Liver (tissue), 8 donors: ENCODE measurements at regions not wholly inside any gene's neighbourhood (a gene's known extent, or its start where the extent isn't known, plus 50 kb on each side); places are given as distances from the start of the nearest gene placed in this dataset.

Source experiments
- DNase-seq: peaks from one replicate; pipeline ENCODE4 v3.0.0-alpha.2; 2017; ENCODE audit warnings: low spot score
- H3K27ac ChIP-seq, 2 donors: one replicate each; pipeline ENCODE4 v1.7.0; 2013; ENCODE audit warnings: inconsistent platforms in 2 of 2, low read length in 2 of 2, control low read depth in 1 of 2, low read depth in 1 of 2, mild to moderate bottlenecking in 1 of 2
- H3K27me3 ChIP-seq, 4 donors: one replicate each; pipeline versions ENCODE4 v1.6.1 to v1.7.0; 2013; ENCODE audit warnings: low read length in 3 of 4, inconsistent platforms in 1 of 4, mild to moderate bottlenecking in 1 of 4, moderate library complexity in 1 of 4; ENCODE audit not compliant: control insufficient read depth in 4 of 4, insufficient read depth in 4 of 4
- H3K36me3 ChIP-seq, 4 donors: one replicate each; pipeline versions ENCODE4 v1.6.1 to v1.7.0; 2013; ENCODE audit warnings: low read length in 3 of 4, mild to moderate bottlenecking in 3 of 4, low read depth in 1 of 4, moderate library complexity in 1 of 4; ENCODE audit not compliant: control insufficient read depth in 4 of 4, insufficient read depth in 3 of 4
- H3K4me1 ChIP-seq, 4 donors: one replicate each; pipeline versions ENCODE4 v1.6.1 to v1.7.0; 2013; ENCODE audit warnings: low read length in 3 of 4, mild to moderate bottlenecking in 3 of 4, moderate library complexity in 1 of 4; ENCODE audit not compliant: control insufficient read depth in 4 of 4, insufficient read depth in 4 of 4
- H3K4me3 ChIP-seq, 3 donors: one replicate each; pipeline versions ENCODE4 v1.6.1 to v1.7.0; 2013; ENCODE audit warnings: low read length in 3 of 3, control low read depth in 1 of 3, low read depth in 1 of 3, mild to moderate bottlenecking in 1 of 3
- H3K9ac ChIP-seq, 2 donors: one replicate each; pipeline ENCODE4 v1.7.0; 2013; ENCODE audit warnings: low read length in 2 of 2, mild to moderate bottlenecking in 2 of 2, moderate library complexity in 2 of 2, control low read depth in 1 of 2, low read depth in 1 of 2
- H3K9me3 ChIP-seq, 4 donors: one replicate each; pipeline versions ENCODE4 v1.6.1 to v1.7.0; 2013; ENCODE audit warnings: low read length in 3 of 4; ENCODE audit not compliant: control insufficient read depth in 4 of 4
- EGR1 ChIP-seq, 2 donors: IDR thresholded peaks; 2 replicates each; pipeline ENCODE4 v1.6.1; 2016 to 2018; ENCODE audit warnings: antibody characterized with exemption in 2 of 2, low read depth in 2 of 2
- FOXA1 ChIP-seq: IDR thresholded peaks from 2 replicates; pipeline ENCODE4 v1.6.1; 2016; ENCODE audit warnings: antibody characterized with exemption
- FOXA2 ChIP-seq: IDR thresholded peaks from 2 replicates; pipeline ENCODE4 v1.6.1; 2016; ENCODE audit warnings: antibody characterized with exemption
- GABPA ChIP-seq, 2 donors: IDR thresholded peaks in 1 of 2; conservative IDR thresholded peaks in 1 of 2; 2 replicates each; pipeline ENCODE4 v1.6.1; 2016; ENCODE audit warnings: antibody characterized with exemption in 2 of 2, mild to moderate bottlenecking in 1 of 2, moderate library complexity in 1 of 2
- HNF4A ChIP-seq, 2 donors: conservative IDR thresholded peaks; 2 replicates each; pipeline ENCODE4 v1.6.1; 2016; ENCODE audit warnings: antibody characterized with exemption in 2 of 2, mild to moderate bottlenecking in 2 of 2
- HNF4G ChIP-seq: IDR thresholded peaks from 2 replicates; pipeline ENCODE4 v1.6.1; 2016; ENCODE audit warnings: antibody characterized with exemption
- JUND ChIP-seq, 2 donors: IDR thresholded peaks; 2 replicates each; pipeline ENCODE4 v1.6.1; 2016; ENCODE audit warnings: antibody characterized with exemption in 2 of 2
- MAX ChIP-seq: IDR thresholded peaks from 2 replicates; pipeline ENCODE4 v1.6.1; 2016; ENCODE audit warnings: antibody characterized with exemption
- NR2F2 ChIP-seq: IDR thresholded peaks from 2 replicates; pipeline ENCODE4 v1.6.1; 2016; ENCODE audit warnings: antibody characterized with exemption
- RAD21 ChIP-seq, 2 donors: IDR thresholded peaks; 2 replicates each; pipeline ENCODE4 v1.6.1; 2016; ENCODE audit warnings: antibody characterized with exemption in 2 of 2, mild to moderate bottlenecking in 2 of 2
- REST ChIP-seq: IDR thresholded peaks from 2 replicates; pipeline ENCODE4 v1.6.1; 2016; ENCODE audit warnings: antibody characterized with exemption, mild to moderate bottlenecking
- RXRA ChIP-seq, 2 donors: IDR thresholded peaks; 2 replicates each; pipeline ENCODE4 v1.6.1; 2017 to 2018; ENCODE audit warnings: antibody characterized with exemption in 2 of 2, mild to moderate bottlenecking in 1 of 2
- SP1 ChIP-seq: IDR thresholded peaks from 2 replicates; pipeline ENCODE4 v1.6.1; 2018; ENCODE audit warnings: antibody characterized with exemption, mild to moderate bottlenecking
- TAF1 ChIP-seq: conservative IDR thresholded peaks from 2 replicates; pipeline ENCODE4 v1.6.1; 2016; ENCODE audit warnings: antibody characterized with exemption, mild to moderate bottlenecking
- YY1 ChIP-seq: IDR thresholded peaks from 2 replicates; pipeline ENCODE4 v1.6.1; 2016; ENCODE audit warnings: antibody characterized with exemption, mild to moderate bottlenecking
- ZBTB33 ChIP-seq: IDR thresholded peaks from 2 replicates; pipeline ENCODE4 v1.6.1; 2016; ENCODE audit warnings: antibody characterized with exemption
- WGBS: extraction: QIAGEN DNeasy Blood & Tissue Kit; methylation state at CpG from one replicate; pipeline ENCODE4 v1.1.7; 2013; 5-methylcytosine and 5-hydroxymethylcytosine counted together
- TF ChIP-seq, protein P1 (sequence below): IDR thresholded peaks from 2 replicates; pipeline ENCODE4 v1.6.1; 2016; ENCODE audit warnings: antibody characterized with exemption
- TF ChIP-seq, protein P2 (sequence below): fragments of 150-350 bp; IDR thresholded peaks from 2 replicates; pipeline ENCODE4 v1.5.1; 2017; ENCODE audit warnings: improper control_type of control experiment, low read depth, low read length; ENCODE audit not compliant: missing input control
- donor health status: healthy.
- donor health status: healthy.
- donor health status: healthy.
- donor health status: healthy.
- donor health status: healthy.

DNA sequence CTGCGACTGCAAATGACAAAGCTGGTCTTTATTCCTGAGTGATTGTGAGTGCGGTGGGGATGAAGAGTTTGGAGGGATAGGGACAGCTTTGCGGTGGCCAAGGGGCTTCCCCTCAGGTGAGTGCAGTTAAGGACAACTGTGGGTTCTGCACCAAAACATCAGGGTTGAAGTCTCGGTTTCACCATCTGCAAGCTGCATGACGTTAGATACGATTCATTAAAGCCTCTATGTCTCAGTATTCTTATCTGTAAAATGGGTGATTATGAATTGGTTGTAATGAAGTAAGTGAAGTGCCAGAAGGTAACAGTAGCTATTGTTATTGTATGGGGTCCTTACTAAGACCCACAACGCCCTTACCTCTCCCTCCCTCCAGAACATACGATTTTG is 226.8 kb upstream of the DAPK1 start:
- TF ChIP-seq RAD21 (IDR thresholded peaks at IDR 0.05) (no peak), YY1 (no peak), NR2F2 (no peak), EGR1 (IDR thresholded peaks at IDR 0.05; ENCODE audit: low read depth in 2 of 2) (no peak), FOXA1 (no peak), MAX (no peak), REST (no peak), GABPA (IDR thresholded peaks at IDR 0.05 in 1 of 2, conservative IDR thresholded peaks at IDR 0.05 in 1 of 2) (no peak), RXRA (IDR thresholded peaks at IDR 0.05) (no peak), HNF4A (conservative IDR thresholded peaks at IDR 0.05) (no peak), TAF1 (no peak), HNF4G (no peak), JUND (IDR thresholded peaks at IDR 0.05) (no peak), SP1 (no peak), FOXA2 (no peak), ZBTB33 (no peak)
- TF ChIP-seq, protein P1, sequence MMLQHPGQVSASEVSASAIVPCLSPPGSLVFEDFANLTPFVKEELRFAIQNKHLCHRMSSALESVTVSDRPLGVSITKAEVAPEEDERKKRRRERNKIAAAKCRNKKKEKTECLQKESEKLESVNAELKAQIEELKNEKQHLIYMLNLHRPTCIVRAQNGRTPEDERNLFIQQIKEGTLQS, result no peak
- TF ChIP-seq, protein P2, sequence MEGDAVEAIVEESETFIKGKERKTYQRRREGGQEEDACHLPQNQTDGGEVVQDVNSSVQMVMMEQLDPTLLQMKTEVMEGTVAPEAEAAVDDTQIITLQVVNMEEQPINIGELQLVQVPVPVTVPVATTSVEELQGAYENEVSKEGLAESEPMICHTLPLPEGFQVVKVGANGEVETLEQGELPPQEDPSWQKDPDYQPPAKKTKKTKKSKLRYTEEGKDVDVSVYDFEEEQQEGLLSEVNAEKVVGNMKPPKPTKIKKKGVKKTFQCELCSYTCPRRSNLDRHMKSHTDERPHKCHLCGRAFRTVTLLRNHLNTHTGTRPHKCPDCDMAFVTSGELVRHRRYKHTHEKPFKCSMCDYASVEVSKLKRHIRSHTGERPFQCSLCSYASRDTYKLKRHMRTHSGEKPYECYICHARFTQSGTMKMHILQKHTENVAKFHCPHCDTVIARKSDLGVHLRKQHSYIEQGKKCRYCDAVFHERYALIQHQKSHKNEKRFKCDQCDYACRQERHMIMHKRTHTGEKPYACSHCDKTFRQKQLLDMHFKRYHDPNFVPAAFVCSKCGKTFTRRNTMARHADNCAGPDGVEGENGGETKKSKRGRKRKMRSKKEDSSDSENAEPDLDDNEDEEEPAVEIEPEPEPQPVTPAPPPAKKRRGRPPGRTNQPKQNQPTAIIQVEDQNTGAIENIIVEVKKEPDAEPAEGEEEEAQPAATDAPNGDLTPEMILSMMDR, result no peak
- WGBS, result 74% methylated on average over 8 of the region's 8 CpGs
- Histone ChIP-seq H3K4me1 (no peaks in the 10 kb centered on the region), H3K9me3 (no peaks in the 10 kb centered on the region), H3K36me3 (no peaks in the 10 kb centered on the region), H3K27ac (peak overlapping the region in 1 of 2 donors; percentile 9), H3K4me3 (no peak overlapping the region), H3K9ac (no peak overlapping the region), H3K27me3 (no peaks in the 10 kb centered on the region)
- no peak for DNase-seq
